B cell (primary cell): ENCODE measurements at regions not wholly inside any gene's neighbourhood (a gene's known extent, or its start where the extent isn't known, plus 50 kb on each side); places are given as distances from the start of the nearest gene placed in this dataset.

Source experiments
- CTCF ChIP-seq: fragments of 200-600 bp; IDR thresholded peaks from one replicate; pipeline ENCODE4 v1.8.0; 2022; ENCODE audit warnings: antibody characterized with exemption, mild to moderate bottlenecking
- EZH2 ChIP-seq: IDR thresholded peaks from 2 replicates; pipeline ENCODE4 v1.6.1; 2012; ENCODE audit warnings: borderline replicate concordance, low read depth, mild to moderate bottlenecking, moderate library complexity, low read length; ENCODE audit not compliant: insufficient read depth, poor library complexity, severe bottlenecking

DNA sequence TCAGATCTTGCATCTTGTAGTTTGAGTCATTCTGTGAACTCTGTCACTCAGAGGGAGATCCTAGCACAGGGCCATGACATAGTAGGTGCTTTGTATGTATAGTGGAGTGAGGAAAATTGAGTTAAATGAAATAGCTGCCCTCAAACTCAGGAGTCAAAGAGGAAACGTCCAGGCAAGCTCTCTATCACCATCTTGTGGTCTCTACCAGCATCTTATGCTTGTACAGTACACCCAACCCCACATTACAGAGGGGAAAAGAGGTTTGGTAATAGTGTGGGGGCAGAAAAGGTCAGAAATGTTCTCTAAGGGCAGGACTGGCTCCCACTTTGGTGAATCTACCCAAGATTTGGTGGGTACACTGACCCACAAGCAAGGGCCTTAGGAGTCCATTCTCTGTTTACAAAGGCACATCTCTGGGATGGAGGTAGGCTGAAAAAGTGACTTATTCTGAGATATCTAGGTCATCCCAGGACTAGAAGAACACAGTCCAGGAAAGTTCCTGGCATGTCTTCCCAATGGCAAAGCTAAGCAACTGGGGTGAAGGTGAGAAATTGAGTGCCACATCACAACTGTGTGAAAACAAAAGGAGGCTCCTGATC lies 131.8 kb downstream of the OR13H1 start:
- peak; percentile 17 for TF ChIP-seq CTCF
- no peak for TF ChIP-seq EZH2
